ENCODE measurements at regions not wholly inside any gene's neighbourhood (a gene's known extent, or its start where the extent isn't known, plus 50 kb on each side); places are given as distances from the start of the nearest gene placed in this dataset.

DNA sequence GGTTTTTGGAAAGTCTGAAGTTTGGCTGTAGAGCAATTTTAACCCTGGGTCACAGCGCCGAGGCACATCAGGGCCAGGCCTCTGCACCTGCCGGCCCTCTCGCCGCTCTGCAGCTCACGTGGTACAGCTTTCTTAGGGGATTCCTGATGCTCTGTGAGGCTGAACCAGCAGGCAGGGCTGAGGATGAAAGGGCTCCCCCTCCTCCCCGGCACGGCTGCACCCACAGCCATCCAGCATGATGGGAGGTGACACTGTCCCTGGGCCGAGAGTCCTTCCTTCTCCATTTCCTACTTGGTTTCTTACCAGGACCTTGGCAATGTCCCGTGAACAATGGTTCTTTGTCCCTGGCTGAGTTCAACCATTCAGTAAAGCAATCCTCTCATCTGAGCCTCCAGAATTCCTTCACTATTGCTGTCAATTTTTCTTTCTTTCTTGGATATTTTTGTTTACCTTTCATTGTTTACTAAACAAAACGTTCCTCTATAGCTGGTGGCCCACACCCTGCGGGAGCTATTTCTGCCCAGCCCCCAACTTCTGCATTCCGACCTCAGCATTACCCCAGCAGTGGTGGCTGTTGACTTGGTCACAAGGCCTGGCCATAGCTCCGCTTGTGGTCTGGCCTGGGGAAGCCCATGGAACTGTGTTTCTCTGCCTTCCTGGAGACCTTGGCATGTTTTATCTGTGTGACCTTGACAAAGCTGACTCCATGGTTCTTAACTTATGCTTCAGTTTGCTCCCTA lies 172.8 kb upstream of the B3GAT1 start:
- TF ChIP-seq, protein P1, sequence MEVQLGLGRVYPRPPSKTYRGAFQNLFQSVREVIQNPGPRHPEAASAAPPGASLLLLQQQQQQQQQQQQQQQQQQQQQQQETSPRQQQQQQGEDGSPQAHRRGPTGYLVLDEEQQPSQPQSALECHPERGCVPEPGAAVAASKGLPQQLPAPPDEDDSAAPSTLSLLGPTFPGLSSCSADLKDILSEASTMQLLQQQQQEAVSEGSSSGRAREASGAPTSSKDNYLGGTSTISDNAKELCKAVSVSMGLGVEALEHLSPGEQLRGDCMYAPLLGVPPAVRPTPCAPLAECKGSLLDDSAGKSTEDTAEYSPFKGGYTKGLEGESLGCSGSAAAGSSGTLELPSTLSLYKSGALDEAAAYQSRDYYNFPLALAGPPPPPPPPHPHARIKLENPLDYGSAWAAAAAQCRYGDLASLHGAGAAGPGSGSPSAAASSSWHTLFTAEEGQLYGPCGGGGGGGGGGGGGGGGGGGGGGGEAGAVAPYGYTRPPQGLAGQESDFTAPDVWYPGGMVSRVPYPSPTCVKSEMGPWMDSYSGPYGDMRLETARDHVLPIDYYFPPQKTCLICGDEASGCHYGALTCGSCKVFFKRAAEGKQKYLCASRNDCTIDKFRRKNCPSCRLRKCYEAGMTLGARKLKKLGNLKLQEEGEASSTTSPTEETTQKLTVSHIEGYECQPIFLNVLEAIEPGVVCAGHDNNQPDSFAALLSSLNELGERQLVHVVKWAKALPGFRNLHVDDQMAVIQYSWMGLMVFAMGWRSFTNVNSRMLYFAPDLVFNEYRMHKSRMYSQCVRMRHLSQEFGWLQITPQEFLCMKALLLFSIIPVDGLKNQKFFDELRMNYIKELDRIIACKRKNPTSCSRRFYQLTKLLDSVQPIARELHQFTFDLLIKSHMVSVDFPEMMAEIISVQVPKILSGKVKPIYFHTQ (CRISPR knock-in tag; IDR thresholded peaks at IDR 0.05) = no peak
- TF ChIP-seq, protein P2, sequence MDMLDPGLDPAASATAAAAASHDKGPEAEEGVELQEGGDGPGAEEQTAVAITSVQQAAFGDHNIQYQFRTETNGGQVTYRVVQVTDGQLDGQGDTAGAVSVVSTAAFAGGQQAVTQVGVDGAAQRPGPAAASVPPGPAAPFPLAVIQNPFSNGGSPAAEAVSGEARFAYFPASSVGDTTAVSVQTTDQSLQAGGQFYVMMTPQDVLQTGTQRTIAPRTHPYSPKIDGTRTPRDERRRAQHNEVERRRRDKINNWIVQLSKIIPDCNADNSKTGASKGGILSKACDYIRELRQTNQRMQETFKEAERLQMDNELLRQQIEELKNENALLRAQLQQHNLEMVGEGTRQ (CRISPR knock-in tag; IDR thresholded peaks at IDR 0.05) = no peak
- TF ChIP-seq, protein P3, sequence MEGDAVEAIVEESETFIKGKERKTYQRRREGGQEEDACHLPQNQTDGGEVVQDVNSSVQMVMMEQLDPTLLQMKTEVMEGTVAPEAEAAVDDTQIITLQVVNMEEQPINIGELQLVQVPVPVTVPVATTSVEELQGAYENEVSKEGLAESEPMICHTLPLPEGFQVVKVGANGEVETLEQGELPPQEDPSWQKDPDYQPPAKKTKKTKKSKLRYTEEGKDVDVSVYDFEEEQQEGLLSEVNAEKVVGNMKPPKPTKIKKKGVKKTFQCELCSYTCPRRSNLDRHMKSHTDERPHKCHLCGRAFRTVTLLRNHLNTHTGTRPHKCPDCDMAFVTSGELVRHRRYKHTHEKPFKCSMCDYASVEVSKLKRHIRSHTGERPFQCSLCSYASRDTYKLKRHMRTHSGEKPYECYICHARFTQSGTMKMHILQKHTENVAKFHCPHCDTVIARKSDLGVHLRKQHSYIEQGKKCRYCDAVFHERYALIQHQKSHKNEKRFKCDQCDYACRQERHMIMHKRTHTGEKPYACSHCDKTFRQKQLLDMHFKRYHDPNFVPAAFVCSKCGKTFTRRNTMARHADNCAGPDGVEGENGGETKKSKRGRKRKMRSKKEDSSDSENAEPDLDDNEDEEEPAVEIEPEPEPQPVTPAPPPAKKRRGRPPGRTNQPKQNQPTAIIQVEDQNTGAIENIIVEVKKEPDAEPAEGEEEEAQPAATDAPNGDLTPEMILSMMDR (IDR thresholded peaks at IDR 0.05) = no peak
- TF ChIP-seq ZNF416 (CRISPR knock-in tag; IDR thresholded peaks at IDR 0.05) (no peak), MYBL2 (CRISPR knock-in tag; IDR thresholded peaks at IDR 0.05) (no peak), JAZF1 (CRISPR knock-in tag; IDR thresholded peaks at IDR 0.05) (no peak), ZNF263 (CRISPR knock-in tag; IDR thresholded peaks at IDR 0.05; ENCODE audit: low read depth) (no peak), TEAD4 (CRISPR knock-in tag; IDR thresholded peaks at IDR 0.05) (no peak), MAX (CRISPR knock-in tag; IDR thresholded peaks at IDR 0.05) (no peak)
- TF ChIP-seq, protein P4, sequence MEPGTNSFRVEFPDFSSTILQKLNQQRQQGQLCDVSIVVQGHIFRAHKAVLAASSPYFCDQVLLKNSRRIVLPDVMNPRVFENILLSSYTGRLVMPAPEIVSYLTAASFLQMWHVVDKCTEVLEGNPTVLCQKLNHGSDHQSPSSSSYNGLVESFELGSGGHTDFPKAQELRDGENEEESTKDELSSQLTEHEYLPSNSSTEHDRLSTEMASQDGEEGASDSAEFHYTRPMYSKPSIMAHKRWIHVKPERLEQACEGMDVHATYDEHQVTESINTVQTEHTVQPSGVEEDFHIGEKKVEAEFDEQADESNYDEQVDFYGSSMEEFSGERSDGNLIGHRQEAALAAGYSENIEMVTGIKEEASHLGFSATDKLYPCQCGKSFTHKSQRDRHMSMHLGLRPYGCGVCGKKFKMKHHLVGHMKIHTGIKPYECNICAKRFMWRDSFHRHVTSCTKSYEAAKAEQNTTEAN (CRISPR knock-in tag; IDR thresholded peaks at IDR 0.05) = no peak
- TF ChIP-seq, protein P5, sequence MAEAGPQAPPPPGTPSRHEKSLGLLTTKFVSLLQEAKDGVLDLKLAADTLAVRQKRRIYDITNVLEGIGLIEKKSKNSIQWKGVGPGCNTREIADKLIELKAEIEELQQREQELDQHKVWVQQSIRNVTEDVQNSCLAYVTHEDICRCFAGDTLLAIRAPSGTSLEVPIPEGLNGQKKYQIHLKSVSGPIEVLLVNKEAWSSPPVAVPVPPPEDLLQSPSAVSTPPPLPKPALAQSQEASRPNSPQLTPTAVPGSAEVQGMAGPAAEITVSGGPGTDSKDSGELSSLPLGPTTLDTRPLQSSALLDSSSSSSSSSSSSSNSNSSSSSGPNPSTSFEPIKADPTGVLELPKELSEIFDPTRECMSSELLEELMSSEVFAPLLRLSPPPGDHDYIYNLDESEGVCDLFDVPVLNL (CRISPR knock-in tag; IDR thresholded peaks at IDR 0.05; ENCODE audit: borderline replicate concordance, low read depth) = no peak
- TF ChIP-seq, protein P6, sequence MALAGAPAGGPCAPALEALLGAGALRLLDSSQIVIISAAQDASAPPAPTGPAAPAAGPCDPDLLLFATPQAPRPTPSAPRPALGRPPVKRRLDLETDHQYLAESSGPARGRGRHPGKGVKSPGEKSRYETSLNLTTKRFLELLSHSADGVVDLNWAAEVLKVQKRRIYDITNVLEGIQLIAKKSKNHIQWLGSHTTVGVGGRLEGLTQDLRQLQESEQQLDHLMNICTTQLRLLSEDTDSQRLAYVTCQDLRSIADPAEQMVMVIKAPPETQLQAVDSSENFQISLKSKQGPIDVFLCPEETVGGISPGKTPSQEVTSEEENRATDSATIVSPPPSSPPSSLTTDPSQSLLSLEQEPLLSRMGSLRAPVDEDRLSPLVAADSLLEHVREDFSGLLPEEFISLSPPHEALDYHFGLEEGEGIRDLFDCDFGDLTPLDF (CRISPR knock-in tag; IDR thresholded peaks at IDR 0.05) = no peak

All from WTC11 (cell line).